OCI-LY7 (cell line): ENCODE measurements at regions not wholly inside any gene's neighbourhood (a gene's known extent, or its start where the extent isn't known, plus 50 kb on each side); places are given as distances from the start of the nearest gene placed in this dataset.

ENCODE experiments used
- CTCF ChIP-seq: fragments of 200-600 bp; sonication (generic); conservative IDR thresholded peaks from 2 replicates; pipeline ENCODE4 v1.5.1; 2014; ENCODE audit warnings: mild to moderate bottlenecking, antibody characterized with exemption, low read length, moderate library complexity, mixed read lengths
- EZH2phosphoT487 ChIP-seq: fragments of 200-600 bp; sonication (generic); IDR thresholded peaks from 2 replicates; pipeline ENCODE4 v1.6.1; 2018; ENCODE audit warnings: low read depth, borderline replicate concordance, mild to moderate bottlenecking, mixed run types, antibody characterized with exemption, low read length, moderate library complexity, mixed read lengths

- TF ChIP-seq CTCF, result no peak
- TF ChIP-seq EZH2phosphoT487, result no peak
Measured at GRCh38 chr2:21996339-21996738, 872.6 kb downstream of the TDRD15 start.
